Panc1 (cell line): ENCODE measurements at regions not wholly inside any gene's neighbourhood (a gene's known extent, or its start where the extent isn't known, plus 50 kb on each side); places are given as distances from the start of the nearest gene placed in this dataset.

Experiments
- ATAC-seq: fragments of 200-7000 bp; cut with Tn5 transposase; 2 replicates; pipeline ENCODE4 v1.9.1; 2020; ENCODE audit warnings: mild to moderate bottlenecking, moderate library complexity
- BruUV-seq: library from RNA; stranded (reverse); fragments of 400-500 nt; replicated peaks from 2 replicates; lab custom pipeline; 2021; lab: Mats Ljungman, UMichigan
- CTCF ChIA-PET: fragments of 300-600 bp; sonication (Branson Sonifier 250); formaldehyde crosslinking; loops from one replicate; lab custom pipeline; 2022; ENCODE audit warnings: antibody characterized with exemption; lab: Charles Lee
- POLR2A ChIA-PET: fragments of 300-600 bp; sonication (Branson Sonifier 250); formaldehyde crosslinking; loops from one replicate; lab custom pipeline; 2022; ENCODE audit warnings: antibody characterized with exemption; lab: Charles Lee
- DNase-seq: peaks from one replicate; pipeline ENCODE4 v3.0.0-alpha.2; 2010; ENCODE audit warnings: low read depth, low spot score
- H3K27ac ChIP-seq: 2 replicates; pipeline ENCODE4 v1.5.1; 2011; ENCODE audit warnings: mild to moderate bottlenecking, low read length, inconsistent platforms
- H3K27me3 ChIP-seq: fragments of 200-500 bp; sonication (Bioruptor generic); 2 replicates; pipeline ENCODE4 v1.6.0; 2014; ENCODE audit warnings: low read length, inconsistent platforms; ENCODE audit not compliant: control insufficient read depth, insufficient read depth
- H3K36me3 ChIP-seq: fragments of 200-500 bp; sonication (Bioruptor generic); 2 replicates; pipeline ENCODE4 v1.5.1; 2014; ENCODE audit warnings: inconsistent platforms, mild to moderate bottlenecking, low read length, moderate library complexity; ENCODE audit not compliant: control insufficient read depth, insufficient read depth
- H3K4me1 ChIP-seq: 2 replicates; pipeline ENCODE4 v1.5.1; 2011; ENCODE audit warnings: inconsistent platforms, mild to moderate bottlenecking, low read length, moderate library complexity; ENCODE audit not compliant: control insufficient read depth, insufficient read depth
- H3K4me3 ChIP-seq, 2 experiments: 2 replicates each; pipeline ENCODE4 v1.5.1; 2011 to 2012; ENCODE audit warnings: low read depth in 2 of 2, low read length in 2 of 2, mild to moderate bottlenecking in 2 of 2, inconsistent platforms in 1 of 2, moderate library complexity in 1 of 2
- H3K9me3 ChIP-seq: fragments of 200-500 bp; sonication (Bioruptor generic); 2 replicates; pipeline ENCODE4 v1.5.1; 2014; ENCODE audit warnings: low read depth, mild to moderate bottlenecking, inconsistent platforms, low read length, moderate library complexity; ENCODE audit not compliant: control insufficient read depth, insufficient read depth
- CTCF ChIP-seq: fragments of 450-650 bp; IDR thresholded peaks from 2 replicates; pipeline ENCODE4 v1.5.1; 2017; ENCODE audit warnings: mild to moderate bottlenecking
- POLR2AphosphoS5 ChIP-seq: IDR thresholded peaks from 2 replicates; pipeline ENCODE4 v1.6.1; 2012; ENCODE audit warnings: mild to moderate bottlenecking, low read depth, low read length, moderate library complexity
- REST ChIP-seq, 2 experiments: IDR thresholded peaks; 2 replicates each; pipeline ENCODE4 v1.6.1; 2011 to 2012; ENCODE audit warnings: low read depth in 2 of 2, control low read depth in 1 of 2, low read length in 1 of 2, mild to moderate bottlenecking in 1 of 2, moderate library complexity in 1 of 2; ENCODE audit not compliant: insufficient read depth in 1 of 2
- SIN3A ChIP-seq: IDR thresholded peaks from 2 replicates; pipeline ENCODE4 v1.6.1; 2012; ENCODE audit warnings: low read depth, mild to moderate bottlenecking, low read length, moderate library complexity, borderline replicate concordance; ENCODE audit not compliant: insufficient read depth
- TCF7L2 ChIP-seq: IDR thresholded peaks from 2 replicates; pipeline ENCODE4 v1.6.1; 2011; ENCODE audit warnings: mild to moderate bottlenecking, low read depth, low read length, inconsistent platforms
- in situ Hi-C: cut with HindIII; loops from 2 replicates; pipeline ENCODE4 v1.10.0; 2016; ENCODE audit warnings: low sequenced_read_pairs, low pct_unique_long_range_greater_than_20kb
- intact Hi-C: fragments of 100-400 bp; cut with micrococcal nuclease; formaldehyde crosslinking; loops from one replicate; pipeline ENCODE4 v1.10.0; 2022; ENCODE audit not compliant: unreplicated experiment

- in situ Hi-C loops = no loop called here
- TF ChIP-seq TCF7L2 (no peak), SIN3A (no peak), REST (IDR thresholded peaks at IDR 0.05; ENCODE audit: insufficient read depth in 1 of 2, low read depth in 2 of 2, low read length in 1 of 2) (no peak)
- Histone ChIP-seq H3K4me3 (no peak overlapping the region), H3K27ac (no peak overlapping the region), H3K9me3 (no peaks in the 10 kb centered on the region), H3K27me3 (no peaks in the 10 kb centered on the region), H3K36me3 (no peaks in the 10 kb centered on the region), H3K4me1 (no peaks in the 10 kb centered on the region)
- intact Hi-C loops = no loop called here
- no TSS peak for BruUV-seq
- ChIA-PET CTCF (no interaction called here), POLR2A (no interaction called here)
- ATAC-seq = no peak
- DNase-seq = no peak
Observed at GRCh38 chr13:31413516-31413915, 213.7 kb downstream of the B3GLCT start.

- in situ Hi-C loops (no loop called here), intact Hi-C loops (no loop called here)
- H3K9me3 ChIP-seq = no peaks in the 10 kb centered on the region
- TF ChIP-seq POLR2AphosphoS5 (no peak), SIN3A (no peak), REST (IDR thresholded peaks at IDR 0.05; ENCODE audit: insufficient read depth in 1 of 2, low read depth in 2 of 2, low read length in 1 of 2) (no peak), TCF7L2 (no peak), CTCF (no peak)
- POLR2A ChIA-PET = no interaction called here
- BruUV-seq = no TSS peak
- H3K27me3 ChIP-seq = peaks cover 2% of the 10 kb centered on the region; the same call in 1 of the 2 replicates
- no peak for ATAC-seq
- no peaks in the 10 kb centered on the region for H3K4me1 ChIP-seq
- CTCF ChIA-PET = no interaction called here
- no peak for DNase-seq
- H3K36me3 ChIP-seq = no peaks in the 10 kb centered on the region
- H3K27ac ChIP-seq = no peak overlapping the region
- H3K4me3 ChIP-seq = no peak overlapping the region
Observed at GRCh38 chr13:31416066-31416465, 216.3 kb downstream of the B3GLCT start.
